ENCODE measurements at regions not wholly inside any gene's neighbourhood (a gene's known extent, or its start where the extent isn't known, plus 50 kb on each side); places are given as distances from the start of the nearest gene placed in this dataset.

GRCh38 chr1:29655945-29656850, 419.9 kb downstream of the PTPRU start:
- peak; percentile 25; the same call in 1 of the 2 replicates for TF ChIP-seq CTCF (IDR thresholded peaks at IDR 0.05; ENCODE audit: low read depth, low read length)
- no peak overlapping the region for H3K4me3 ChIP-seq (ENCODE audit: low read depth, low read length)

- TF ChIP-seq CTCF (IDR thresholded peaks at IDR 0.05; ENCODE audit: low read depth, low read length) = no peak
- no peak overlapping the region for H3K4me3 ChIP-seq (ENCODE audit: low read depth, low read length)
These were observed 418.8 kb downstream of the PTPRU start for GRCh38 chr1:29655145-29655544.

GRCh38 chr1:29653886-29654450, 417.6 kb downstream of the PTPRU start:
- no peak overlapping the region for H3K4me3 ChIP-seq (ENCODE audit: low read depth, low read length)
- no peak for TF ChIP-seq CTCF (IDR thresholded peaks at IDR 0.05; ENCODE audit: low read depth, low read length)

GRCh38 chr1:29653034-29653810, 416.9 kb downstream of the PTPRU start:
- no peak for TF ChIP-seq CTCF (IDR thresholded peaks at IDR 0.05; ENCODE audit: low read depth, low read length)

GRCh38 chr1:29651684-29652665, 415.7 kb downstream of the PTPRU start:
- no peak for TF ChIP-seq CTCF (IDR thresholded peaks at IDR 0.05; ENCODE audit: low read depth, low read length)

More at GRCh38 chr1:29653034-29653810, 416.9 kb downstream of the PTPRU start:
- no peak overlapping the region for H3K4me3 ChIP-seq (ENCODE audit: low read depth, low read length)

GRCh38 chr1:29651246-29651645, 414.9 kb downstream of the PTPRU start:
- no peak for TF ChIP-seq CTCF (IDR thresholded peaks at IDR 0.05; ENCODE audit: low read depth, low read length)
- H3K4me3 ChIP-seq (ENCODE audit: low read depth, low read length) = no peak overlapping the region

More at GRCh38 chr1:29651684-29652665, 415.7 kb downstream of the PTPRU start:
- H3K4me3 ChIP-seq (ENCODE audit: low read depth, low read length) = no peak overlapping the region

Data from WI38 (cell line).